Epithelial cell of prostate (primary cell): ENCODE measurements at regions not wholly inside any gene's neighbourhood (a gene's known extent, or its start where the extent isn't known, plus 50 kb on each side); places are given as distances from the start of the nearest gene placed in this dataset.

Source experiments
- DNase-seq: peaks from one replicate; pipeline ENCODE4 v3.0.0-alpha.2; 2011; ENCODE audit warnings: low read depth, low spot score
- H3K27ac ChIP-seq: fragments of 450-650 bp; 2 replicates; pipeline ENCODE4 v1.5.1; 2017; ENCODE audit warnings: mild to moderate bottlenecking

DNA sequence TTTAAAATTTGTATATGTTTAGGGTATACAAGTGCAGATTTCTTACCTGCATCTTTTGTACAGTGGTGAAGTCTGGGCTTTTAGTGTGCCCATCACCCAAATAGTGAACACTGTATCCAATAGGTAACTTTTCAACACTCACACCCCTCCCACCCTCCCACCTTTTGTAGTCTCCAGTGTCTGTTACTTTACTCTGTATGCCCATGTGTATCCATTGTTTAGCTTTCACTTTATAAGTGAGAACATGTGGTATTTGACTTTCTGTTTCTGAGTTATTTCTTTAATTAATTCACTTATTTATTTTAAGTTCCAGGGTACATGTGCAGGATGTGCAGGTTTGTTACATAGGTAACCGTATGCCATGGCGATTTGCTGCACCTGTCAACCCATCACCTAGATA lies 124.8 kb upstream of the NEO1 start:
- no peak overlapping the region for H3K27ac ChIP-seq
- no peak for DNase-seq

DNA sequence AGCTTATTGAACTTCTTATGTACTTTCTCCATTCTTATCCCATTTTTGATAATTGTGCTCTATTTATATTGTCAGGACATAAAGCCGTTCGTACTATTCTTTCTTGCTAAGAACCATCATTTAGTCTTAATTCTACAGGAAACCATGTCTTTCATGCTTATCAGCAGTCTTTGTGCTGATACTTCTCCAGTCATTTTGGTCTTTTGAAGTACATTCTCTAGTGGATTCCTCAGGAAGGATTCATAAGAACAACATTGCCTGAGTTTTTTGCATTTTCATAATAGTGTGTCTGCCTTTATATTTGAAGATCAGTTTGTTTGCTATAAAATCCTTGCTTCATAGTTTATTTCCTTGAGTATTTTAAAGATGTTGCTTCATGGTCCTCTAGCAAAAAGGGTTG lies 126.6 kb upstream of the NEO1 start:
- DNase-seq: no peak

DNA sequence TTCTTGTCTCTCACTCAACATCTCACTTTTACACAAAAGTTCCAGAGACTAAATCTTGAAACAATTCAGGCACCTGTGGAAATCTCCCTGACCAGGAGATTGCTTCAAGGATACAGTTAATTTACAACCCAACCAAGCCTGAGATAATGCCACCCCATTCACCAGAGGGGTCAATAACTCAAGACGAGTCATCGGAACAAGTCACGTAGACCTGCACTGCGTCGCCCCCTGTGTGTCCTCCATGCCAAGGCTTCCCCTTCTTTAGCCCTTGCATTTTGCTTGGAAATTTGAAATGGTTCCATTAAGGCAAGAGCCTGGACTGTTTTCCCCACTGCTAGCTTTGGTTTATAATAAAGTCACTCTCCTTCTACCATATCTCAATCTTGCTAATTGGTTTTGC lies 129.0 kb upstream of the NEO1 start:
- H3K27ac ChIP-seq: no peak overlapping the region
- DNase-seq: no peak

More for the DNA sequence above, 126.6 kb upstream of the NEO1 start:
- H3K27ac ChIP-seq: no peak overlapping the region

GRCh38 chr15:72920551-72920950 lies 131.7 kb upstream of the NEO1 start:
- H3K27ac ChIP-seq: no peak overlapping the region
- DNase-seq: no peak

DNA sequence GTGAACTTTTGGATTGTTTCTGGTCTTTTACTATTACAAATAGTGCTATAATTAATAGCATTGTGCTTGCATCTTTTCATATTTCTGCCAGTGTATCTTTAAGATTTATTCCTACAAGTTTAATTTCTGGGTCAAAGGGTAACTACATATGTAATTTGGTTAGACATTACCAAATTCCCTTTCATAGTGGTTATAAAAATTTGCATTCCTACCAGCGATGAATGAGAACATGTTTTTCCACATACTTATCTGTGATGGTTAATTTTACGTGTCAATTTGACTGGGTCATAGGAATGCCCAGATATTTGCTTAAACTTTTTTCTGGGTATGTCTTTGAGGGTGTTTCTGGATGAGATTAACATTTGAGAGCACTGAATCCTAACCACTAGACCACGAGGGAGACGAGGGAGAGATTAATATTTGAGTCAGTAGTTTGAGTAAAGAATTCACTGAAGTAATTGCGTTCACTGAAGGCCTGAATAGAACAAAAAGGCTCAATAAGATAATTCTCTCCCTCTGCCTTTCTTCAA lies 132.3 kb upstream of the NEO1 start:
- DNase-seq: no peak

DNA sequence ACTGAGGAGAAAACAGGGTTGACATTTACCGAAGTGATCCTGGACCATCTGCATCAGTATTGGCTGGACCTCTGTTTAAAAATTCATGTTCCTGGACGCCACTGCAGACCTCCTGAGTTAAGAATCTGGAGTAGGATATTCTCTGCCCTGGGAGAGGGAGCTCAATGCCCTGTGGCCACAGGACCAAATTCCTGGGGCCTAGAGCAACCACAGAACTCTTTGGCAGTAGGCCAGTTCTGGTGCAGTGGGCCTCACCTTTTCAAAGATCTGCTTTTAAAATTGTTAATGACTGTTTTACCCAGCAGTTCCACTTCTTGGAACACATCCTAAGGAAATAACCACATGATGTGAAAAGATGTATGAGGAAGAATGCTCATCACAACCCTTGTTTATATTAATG lies 133.3 kb upstream of the ADPGK start:
- H3K27ac ChIP-seq: no peak overlapping the region
- no peak for DNase-seq

More for the DNA sequence above, 132.3 kb upstream of the NEO1 start:
- no peak overlapping the region for H3K27ac ChIP-seq

DNA sequence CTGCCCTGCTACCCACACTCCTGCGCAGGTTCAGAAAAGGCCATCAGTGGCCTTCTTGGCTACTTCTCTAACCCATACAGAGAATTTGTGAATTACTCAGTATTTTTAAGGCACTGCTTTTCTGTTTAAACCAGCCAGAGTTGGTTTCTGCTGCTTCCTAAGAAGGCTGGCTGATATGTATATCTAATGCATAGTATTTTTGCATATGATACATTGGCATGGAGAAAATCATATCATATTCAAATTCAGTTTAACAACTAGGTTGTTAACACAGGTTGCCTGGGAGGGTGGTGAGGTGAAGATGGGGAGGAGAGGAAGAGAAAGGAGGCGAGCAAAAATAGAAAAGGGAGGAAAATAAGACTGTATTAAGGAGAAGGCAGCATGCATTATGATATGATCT lies 132.8 kb upstream of the ADPGK start:
- H3K27ac ChIP-seq: no peak overlapping the region
- no peak for DNase-seq

GRCh38 chr15:72915843-72916242 lies 132.3 kb upstream of the ADPGK start:
- DNase-seq: no peak
- H3K27ac ChIP-seq: no peak overlapping the region

GRCh38 chr15:72912996-72913395 lies 129.4 kb upstream of the ADPGK start:
- no peak overlapping the region for H3K27ac ChIP-seq
- DNase-seq: no peak

DNA sequence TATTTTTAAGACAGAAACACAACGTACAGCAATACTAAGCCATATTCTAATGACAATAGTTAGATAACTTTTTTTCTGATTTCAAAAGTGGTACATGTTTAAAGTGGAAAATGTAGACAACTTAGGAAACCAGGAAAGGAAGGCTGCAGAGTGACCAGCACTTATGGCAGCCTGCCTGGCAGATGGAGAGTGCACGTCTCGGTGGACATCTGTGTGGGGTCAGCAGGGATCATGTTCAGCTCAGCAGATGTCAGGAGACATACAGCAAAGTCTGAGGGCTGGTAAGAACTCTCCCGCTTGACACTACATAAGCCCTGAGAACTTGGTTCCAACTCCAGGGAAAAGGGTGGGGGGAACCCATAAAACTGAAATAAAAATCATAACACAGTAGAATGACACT lies 128.6 kb upstream of the ADPGK start:
- no peak overlapping the region for H3K27ac ChIP-seq
- no peak for DNase-seq

GRCh38 chr15:72911626-72912025 lies 128.1 kb upstream of the ADPGK start:
- no peak for DNase-seq
- H3K27ac ChIP-seq: no peak overlapping the region

DNA sequence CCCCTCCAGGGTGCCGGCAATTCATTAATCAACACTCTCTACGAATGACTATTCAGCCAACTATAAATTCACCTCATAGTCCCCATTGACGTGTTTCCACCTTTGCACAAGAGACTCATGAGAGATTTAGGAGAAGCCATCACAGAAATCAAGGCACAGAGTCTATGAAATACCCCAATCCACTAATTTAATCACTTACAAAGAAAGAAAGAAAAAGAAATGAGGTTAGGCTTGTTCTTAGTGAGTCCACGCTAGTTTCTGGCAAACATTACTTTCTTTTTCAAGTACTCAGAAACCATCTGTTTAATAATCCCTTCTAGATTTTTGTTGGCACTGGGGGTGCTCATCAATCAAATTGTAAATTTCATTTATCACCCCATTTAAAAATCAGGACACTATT lies 125.2 kb upstream of the ADPGK start:
- no peak for DNase-seq
- no peak overlapping the region for H3K27ac ChIP-seq

- no peak for DNase-seq
- H3K27ac ChIP-seq: no peak overlapping the region
These were observed 124.2 kb upstream of the ADPGK start for GRCh38 chr15:72907733-72908132.

- DNase-seq: no peak
- no peak overlapping the region for H3K27ac ChIP-seq
These were observed 119.3 kb upstream of the ADPGK start for GRCh38 chr15:72902919-72903260.

DNA sequence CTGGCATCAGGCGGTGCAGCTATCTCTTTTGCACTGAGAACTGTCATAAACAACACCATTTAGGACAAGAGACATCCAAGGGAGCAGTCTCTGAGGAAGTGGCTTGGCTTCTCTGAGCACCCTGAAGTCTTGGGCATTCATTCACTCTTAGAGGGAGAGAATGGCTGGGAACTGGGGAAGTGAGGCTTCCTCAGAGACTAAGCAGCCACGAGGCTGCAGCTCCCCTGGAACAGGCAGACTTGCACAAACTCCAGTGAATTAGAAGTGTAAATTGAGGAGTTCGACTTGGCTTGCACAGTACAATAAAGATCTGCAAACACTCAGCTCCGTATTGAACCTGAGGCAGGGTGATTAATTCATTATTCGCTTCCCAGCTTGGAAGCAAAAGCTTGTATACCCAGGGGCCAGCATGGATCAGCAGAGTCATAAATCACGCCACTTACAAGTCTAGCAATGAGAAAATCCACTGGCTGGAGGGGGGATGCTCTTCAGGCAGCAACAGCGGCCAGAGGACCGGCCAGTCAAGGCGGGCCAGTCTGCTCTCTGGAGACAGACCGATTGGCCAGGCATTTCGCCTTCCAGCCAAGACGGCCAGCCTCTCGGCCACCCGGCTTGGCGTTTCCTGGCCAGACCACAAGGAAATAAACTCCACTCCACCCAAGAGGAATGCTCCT lies 118.8 kb upstream of the ADPGK start:
- H3K27ac ChIP-seq: no peak overlapping the region
- DNase-seq: no peak

GRCh38 chr15:72892986-72893385 lies 109.4 kb upstream of the ADPGK start:
- no peak overlapping the region for H3K27ac ChIP-seq

GRCh38 chr15:72890043-72890442 lies 106.5 kb upstream of the ADPGK start:
- H3K27ac ChIP-seq: no peak overlapping the region

More at GRCh38 chr15:72892986-72893385, 109.4 kb upstream of the ADPGK start:
- DNase-seq: no peak

GRCh38 chr15:72889545-72889944 lies 106.0 kb upstream of the ADPGK start:
- DNase-seq: no peak
- no peak overlapping the region for H3K27ac ChIP-seq

More at GRCh38 chr15:72890043-72890442, 106.5 kb upstream of the ADPGK start:
- DNase-seq: no peak

- no peak for DNase-seq
- no peak overlapping the region for H3K27ac ChIP-seq
These were observed 105.3 kb upstream of the ADPGK start for GRCh38 chr15:72888811-72889210.

DNA sequence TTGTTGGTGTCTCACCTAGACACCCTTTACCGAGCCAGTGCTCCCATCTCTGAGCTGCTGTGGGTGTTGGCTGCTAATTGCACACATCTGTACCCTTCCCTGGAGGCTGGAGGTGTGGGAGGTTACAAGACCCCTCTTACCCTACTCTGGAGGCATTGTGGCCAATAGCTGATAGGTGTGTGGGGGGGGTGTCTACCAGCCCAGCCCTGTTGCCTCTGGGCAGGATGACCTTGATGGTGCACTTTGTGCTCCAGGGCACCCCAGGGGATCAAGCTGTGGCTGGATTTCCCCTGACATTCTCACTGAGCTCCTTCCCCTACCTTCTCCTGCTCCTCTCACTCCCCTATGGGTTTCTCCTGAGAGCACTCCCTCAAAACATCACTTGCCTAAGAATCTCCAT lies 104.7 kb upstream of the ADPGK start:
- DNase-seq: no peak
- no peak overlapping the region for H3K27ac ChIP-seq

GRCh38 chr15:72887376-72887775 lies 103.8 kb upstream of the ADPGK start:
- no peak for DNase-seq

GRCh38 chr15:72884311-72884710 lies 100.8 kb upstream of the ADPGK start:
- no peak for DNase-seq
- H3K27ac ChIP-seq: no peak overlapping the region

More at GRCh38 chr15:72887376-72887775, 103.8 kb upstream of the ADPGK start:
- no peak overlapping the region for H3K27ac ChIP-seq
